Hepatocyte (in vitro differentiated cells): ENCODE measurements at regions not wholly inside any gene's neighbourhood (a gene's known extent, or its start where the extent isn't known, plus 50 kb on each side); places are given as distances from the start of the nearest gene placed in this dataset.

Experiments
- DNase-seq: peaks from one replicate; pipeline ENCODE4 v3.0.0-alpha.2; 2016; ENCODE audit warnings: low spot score
- H2AFZ ChIP-seq: fragments of 200-600 bp; sonication (generic); 2 replicates; pipeline ENCODE4 v1.6.0; 2016; ENCODE audit warnings: antibody characterized with exemption, mild to moderate bottlenecking
- H3K27ac ChIP-seq: fragments of 200-600 bp; sonication (generic); 2 replicates; pipeline ENCODE4 v1.5.1; 2016; ENCODE audit warnings: mild to moderate bottlenecking
- H3K27me3 ChIP-seq: fragments of 200-600 bp; sonication (generic); 2 replicates; pipeline ENCODE4 v1.6.1; 2016
- H3K36me3 ChIP-seq: fragments of 200-600 bp; sonication (generic); replicated peaks from 2 replicates; pipeline ENCODE4 v1.5.1; 2016; ENCODE audit warnings: low read depth; ENCODE audit not compliant: insufficient read depth
- H3K4me1 ChIP-seq: fragments of 200-600 bp; sonication (generic); 2 replicates; pipeline ENCODE4 v1.5.1; 2016; ENCODE audit warnings: mild to moderate bottlenecking, moderate library complexity; ENCODE audit not compliant: insufficient read depth
- H3K4me2 ChIP-seq: fragments of 200-600 bp; sonication (generic); 2 replicates; pipeline ENCODE4 v1.6.0; 2016
- H3K4me3 ChIP-seq: fragments of 200-600 bp; sonication (generic); 2 replicates; pipeline ENCODE4 v1.5.1; 2016; ENCODE audit warnings: mild to moderate bottlenecking
- H3K79me2 ChIP-seq: fragments of 200-600 bp; sonication (generic); 2 replicates; pipeline ENCODE4 v1.6.0; 2017; ENCODE audit warnings: mild to moderate bottlenecking
- H3K9me2 ChIP-seq: fragments of 200-600 bp; sonication (generic); replicated peaks from 2 replicates; pipeline ENCODE4 v1.6.0; 2017; ENCODE audit warnings: mild to moderate bottlenecking; ENCODE audit not compliant: insufficient read depth
- H3K9me3 ChIP-seq: fragments of 200-600 bp; sonication (generic); 2 replicates; pipeline ENCODE4 v1.5.1; 2016; ENCODE audit warnings: low read depth, mild to moderate bottlenecking
- H4K20me1 ChIP-seq: fragments of 200-600 bp; sonication (generic); 2 replicates; pipeline ENCODE4 v1.6.0; 2016; ENCODE audit warnings: mild to moderate bottlenecking; ENCODE audit not compliant: insufficient read depth, poor library complexity, severe bottlenecking
- CTCF ChIP-seq: fragments of 200-600 bp; sonication (generic); IDR thresholded peaks from 2 replicates; pipeline ENCODE4 v1.5.1; 2016; ENCODE audit warnings: antibody characterized with exemption, mild to moderate bottlenecking; ENCODE audit not compliant: poor library complexity
- EZH2 ChIP-seq: fragments of 200-600 bp; sonication (generic); IDR thresholded peaks from 2 replicates; pipeline ENCODE4 v1.6.1; 2016; ENCODE audit warnings: antibody characterized with exemption, mild to moderate bottlenecking, borderline replicate concordance
- EZH2phosphoT487 ChIP-seq: fragments of 200-600 bp; sonication (generic); IDR thresholded peaks from one replicate; pipeline ENCODE4 v1.6.1; 2018; ENCODE audit warnings: antibody characterized with exemption, mild to moderate bottlenecking, low read depth, moderate library complexity; ENCODE audit not compliant: unreplicated experiment, severe bottlenecking
- WGBS: methylation state at CpG from one replicate; pipeline ENCODE4 v1.1.6; 2016; ENCODE audit warnings: low lambda C conversion rate; ENCODE audit errors: missing lambda C conversion rate; 5-methylcytosine and 5-hydroxymethylcytosine counted together

- H3K27me3 ChIP-seq: no peaks in the 10 kb centered on the region
- H3K4me2 ChIP-seq: no peak overlapping the region
- no peak overlapping the region for H3K4me3 ChIP-seq
- H3K9me2 ChIP-seq: no peaks in the 10 kb centered on the region
- TF ChIP-seq EZH2phosphoT487 (no peak), EZH2 (no peak)
- H3K79me2 ChIP-seq: no peaks in the 10 kb centered on the region
- no peaks in the 10 kb centered on the region for H4K20me1 ChIP-seq
- H3K27ac ChIP-seq: no peak overlapping the region
- no peaks in the 10 kb centered on the region for H3K4me1 ChIP-seq
- H3K9me3 ChIP-seq: no peaks in the 10 kb centered on the region
- H3K36me3 ChIP-seq: no peaks in the 10 kb centered on the region
- 66% methylated on average over 5 of the region's 5 CpGs for WGBS
- no peak for DNase-seq
- no peak overlapping the region for H2AFZ ChIP-seq
Observed at GRCh38 chr19:56930647-56931535, 90.4 kb upstream of the PEG3 start.

- H3K9me3 ChIP-seq: no peaks in the 10 kb centered on the region
- no peaks in the 10 kb centered on the region for H4K20me1 ChIP-seq
- 66% methylated on average over 13 of the region's 13 CpGs for WGBS
- no peaks in the 10 kb centered on the region for H3K9me2 ChIP-seq
- H3K79me2 ChIP-seq: no peaks in the 10 kb centered on the region
- DNase-seq: no peak
- no peaks in the 10 kb centered on the region for H3K27me3 ChIP-seq
- H3K27ac ChIP-seq: no peak overlapping the region
- no peak overlapping the region for H3K4me2 ChIP-seq
- TF ChIP-seq EZH2 (no peak), CTCF (no peak), EZH2phosphoT487 (no peak)
- no peak overlapping the region for H3K4me3 ChIP-seq
- no peaks in the 10 kb centered on the region for H3K36me3 ChIP-seq
- no peaks in the 10 kb centered on the region for H3K4me1 ChIP-seq
- no peak overlapping the region for H2AFZ ChIP-seq
Observed at GRCh38 chr19:56933014-56933705, 92.6 kb upstream of the PEG3 start.

GRCh38 chr19:56934438-56935090 is 94.0 kb upstream of the PEG3 start:
- no peak overlapping the region for H2AFZ ChIP-seq
- H4K20me1 ChIP-seq: no peaks in the 10 kb centered on the region
- H3K36me3 ChIP-seq: no peaks in the 10 kb centered on the region
- H3K9me2 ChIP-seq: no peaks in the 10 kb centered on the region
- H3K9me3 ChIP-seq: no peaks in the 10 kb centered on the region
- H3K27me3 ChIP-seq: no peaks in the 10 kb centered on the region
- H3K79me2 ChIP-seq: no peaks in the 10 kb centered on the region
- H3K4me1 ChIP-seq: no peaks in the 10 kb centered on the region
- no peak overlapping the region for H3K4me2 ChIP-seq
- whole genome bisulfite sequencing: 69% methylated on average over 9 of the region's 9 CpGs
- TF ChIP-seq EZH2phosphoT487: no peak
- TF ChIP-seq EZH2: no peak
- no peak for TF ChIP-seq CTCF
- DNase-seq: no peak
- no peak overlapping the region for H3K4me3 ChIP-seq
- H3K27ac ChIP-seq: no peak overlapping the region
